H1 (cell line): ENCODE measurements at regions not wholly inside any gene's neighbourhood (a gene's known extent, or its start where the extent isn't known, plus 50 kb on each side); places are given as distances from the start of the nearest gene placed in this dataset.

ENCODE experiments used
- CTCF ChIP-seq, 3 experiments: IDR thresholded peaks; 1 replicate in 2 of 3; 2 replicates in 1 of 3; pipeline versions ENCODE4 v1.5.1 to v1.6.1; 2011; ENCODE audit warnings: low read length in 3 of 3, mild to moderate bottlenecking in 3 of 3, inconsistent platforms in 2 of 3, low read depth in 1 of 3, moderate library complexity in 1 of 3; ENCODE audit not compliant: insufficient read depth in 1 of 3; ENCODE audit errors: control extremely low read depth in 1 of 3
- JUND ChIP-seq: IDR thresholded peaks from 2 replicates; pipeline ENCODE4 v1.6.1; 2011; ENCODE audit warnings: mild to moderate bottlenecking, improper control_type of control experiment, low read length
- PHF8 ChIP-seq: fragments of 200-600 bp; sonication (generic); conservative IDR thresholded peaks from 2 replicates; pipeline ENCODE4 v1.7.1; 2012; ENCODE audit warnings: low read depth, mild to moderate bottlenecking, inconsistent platforms, low read length, moderate library complexity
- SIN3A ChIP-seq, 2 experiments: IDR thresholded peaks in 1 of 2; conservative IDR thresholded peaks in 1 of 2; 2 replicates each; pipeline ENCODE4 v1.6.1; 2011 to 2012; ENCODE audit warnings: low read length in 2 of 2, improper control_type of control experiment in 1 of 2, low read depth in 1 of 2, mild to moderate bottlenecking in 1 of 2
- SP2 ChIP-seq: IDR thresholded peaks from 2 replicates; pipeline ENCODE4 v1.6.1; 2012; ENCODE audit warnings: mild to moderate bottlenecking, low read length, inconsistent platforms
- SRF ChIP-seq: IDR thresholded peaks from 2 replicates; pipeline ENCODE4 v1.6.1; 2011; ENCODE audit warnings: mild to moderate bottlenecking, low read depth, low read length, moderate library complexity
- TCF12 ChIP-seq: IDR thresholded peaks from 2 replicates; pipeline ENCODE4 v1.6.1; 2011; ENCODE audit warnings: low read depth, mild to moderate bottlenecking, low read length

- TF ChIP-seq CTCF (IDR thresholded peaks at IDR 0.05; ENCODE audit: control extremely low read depth in 1 of 3, insufficient read depth in 1 of 3, low read depth in 1 of 3, low read length in 3 of 3) (no peak), SIN3A (conservative IDR thresholded peaks at IDR 0.05 in 1 of 2, IDR thresholded peaks at IDR 0.05 in 1 of 2; ENCODE audit: low read depth in 1 of 2, low read length in 2 of 2) (no peak), SRF (no peak), TCF12 (no peak), JUND (no peak), PHF8 (no peak), SP2 (no peak)
Observed at GRCh38 chrX:128739539-128739938, 687.3 kb upstream of the ACTRT1 start (continued).
